KOPT-K1 (cell line): ENCODE measurements at regions not wholly inside any gene's neighbourhood (a gene's known extent, or its start where the extent isn't known, plus 50 kb on each side); places are given as distances from the start of the nearest gene placed in this dataset.
"Not testable (repeated sequence)": the region's sequence is repeated elsewhere in the genome, so short reads cannot be mapped to it uniquely, and the experiment has no call there.

Source experiments
- H3K27ac ChIP-seq: fragments of 200-600 bp; sonication (generic); 2 replicates; pipeline ENCODE4 v1.5.1; 2016; ENCODE audit warnings: antibody characterized with exemption, mild to moderate bottlenecking, low read depth, low read length; ENCODE audit not compliant: poor library complexity, severe bottlenecking
- H3K36me3 ChIP-seq: fragments of 200-600 bp; sonication (generic); 2 replicates; pipeline ENCODE4 v1.5.1; 2017; ENCODE audit warnings: antibody characterized with exemption, mild to moderate bottlenecking, low read length, moderate library complexity; ENCODE audit not compliant: insufficient read depth
- H3K9me3 ChIP-seq: fragments of 200-600 bp; sonication (generic); 2 replicates; pipeline ENCODE4 v1.5.1; 2017; ENCODE audit warnings: antibody characterized with exemption, low read length, mild to moderate bottlenecking; ENCODE audit not compliant: insufficient read depth, poor library complexity, severe bottlenecking

GRCh38 chr20:47844568-47844906 is 59.3 kb upstream of the SULF2 start:
- not testable (repeated sequence) for H3K9me3 ChIP-seq, H3K36me3 ChIP-seq, H3K27ac ChIP-seq

GRCh38 chr20:47843886-47844567 is 58.7 kb upstream of the SULF2 start:
- Histone ChIP-seq H3K36me3 (no peaks in the 10 kb centered on the region), H3K27ac (no peak overlapping the region), H3K9me3 (no peaks in the 10 kb centered on the region)

GRCh38 chr20:47842950-47843349 is 57.7 kb upstream of the SULF2 start:
- not testable (repeated sequence) for H3K36me3 ChIP-seq, H3K27ac ChIP-seq, H3K9me3 ChIP-seq

GRCh38 chr20:47842004-47842403 is 56.7 kb upstream of the SULF2 start:
- not testable (repeated sequence) for H3K9me3 ChIP-seq, H3K36me3 ChIP-seq, H3K27ac ChIP-seq

- H3K9me3 ChIP-seq, H3K27ac ChIP-seq, H3K36me3 ChIP-seq: not testable (repeated sequence)
Measured at GRCh38 chr20:47836256-47836817, 51.1 kb upstream of the SULF2 start.
